ENCODE measurements at regions not wholly inside any gene's neighbourhood (a gene's known extent, or its start where the extent isn't known, plus 50 kb on each side); places are given as distances from the start of the nearest gene placed in this dataset.

GRCh38 chrX:126027229-126027628, 138.9 kb downstream of the DCAF12L2 start:
- TF ChIP-seq POLR2AphosphoS5 (IDR thresholded peaks at IDR 0.05; ENCODE audit: low read depth, low read length) (no peak), POLR2A (IDR thresholded peaks at IDR 0.05; ENCODE audit: low read depth, low read length) (no peak)
